HG03469 (cell line): ENCODE measurements at regions not wholly inside any gene's neighbourhood (a gene's known extent, or its start where the extent isn't known, plus 50 kb on each side); places are given as distances from the start of the nearest gene placed in this dataset.
"Not testable (repeated sequence)": the region's sequence is repeated elsewhere in the genome, so short reads cannot be mapped to it uniquely, and the experiment has no call there.

Experiments
- ATAC-seq: cut with Tn5 transposase; IDR thresholded peaks from one replicate; pipeline ENCODE4 v1.9.1; 2021; ENCODE audit warnings: mild to moderate bottlenecking, moderate library complexity, moderate number of reproducible peaks; ENCODE audit not compliant: unreplicated experiment

DNA sequence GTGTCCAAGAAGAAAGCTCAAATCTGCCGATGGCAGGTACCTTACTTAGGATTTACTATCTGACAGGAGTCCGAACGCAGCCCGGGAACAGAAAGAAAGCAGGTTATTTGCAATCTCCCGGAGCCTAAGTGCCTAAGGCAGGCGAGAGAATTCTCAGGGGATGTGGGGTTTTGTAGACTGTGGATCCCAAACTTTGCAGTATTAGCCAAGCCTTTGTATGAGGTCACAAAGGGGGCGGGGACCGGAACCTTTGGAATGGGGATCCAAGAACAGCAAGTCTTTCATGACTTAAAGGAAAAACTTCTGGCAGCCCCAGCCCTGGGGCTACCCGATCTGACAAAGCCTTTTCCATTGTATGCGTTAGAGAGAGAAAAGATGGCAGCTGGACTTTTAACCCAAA lies 80.6 kb upstream of the RUBCNL start:
- not testable (repeated sequence) for ATAC-seq

- not testable (repeated sequence) for ATAC-seq
Observed at GRCh38 chr13:46466074-46466473, 79.0 kb upstream of the RUBCNL start.

- ATAC-seq: no peak
Observed at GRCh38 chr13:46463719-46464118, 76.7 kb upstream of the RUBCNL start.

DNA sequence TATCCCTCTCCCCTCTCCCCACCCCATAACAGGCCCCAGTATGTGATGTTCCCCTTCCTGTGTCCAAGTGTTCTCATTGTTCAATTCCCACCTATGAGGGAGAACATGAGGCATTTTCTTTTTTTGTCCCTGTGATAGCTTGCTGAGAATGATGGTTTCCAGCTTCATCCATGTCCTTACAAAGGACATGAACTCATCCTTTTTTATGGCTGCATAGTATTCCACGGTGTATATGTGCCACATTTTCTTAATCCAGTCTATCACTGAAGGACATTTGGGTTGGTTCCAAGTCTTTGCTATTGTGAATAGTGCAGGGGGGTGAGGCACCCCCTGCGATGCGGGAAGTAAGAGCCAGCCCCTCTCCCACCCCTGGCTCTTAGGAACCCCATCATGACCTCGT lies 73.2 kb upstream of the RUBCNL start:
- not testable (repeated sequence) for ATAC-seq

- ATAC-seq: not testable (repeated sequence)
Observed at GRCh38 chr13:46457255-46457654, 70.2 kb upstream of the RUBCNL start.

GRCh38 chr13:46455924-46456323 lies 68.9 kb upstream of the RUBCNL start:
- ATAC-seq: peak; percentile 93

DNA sequence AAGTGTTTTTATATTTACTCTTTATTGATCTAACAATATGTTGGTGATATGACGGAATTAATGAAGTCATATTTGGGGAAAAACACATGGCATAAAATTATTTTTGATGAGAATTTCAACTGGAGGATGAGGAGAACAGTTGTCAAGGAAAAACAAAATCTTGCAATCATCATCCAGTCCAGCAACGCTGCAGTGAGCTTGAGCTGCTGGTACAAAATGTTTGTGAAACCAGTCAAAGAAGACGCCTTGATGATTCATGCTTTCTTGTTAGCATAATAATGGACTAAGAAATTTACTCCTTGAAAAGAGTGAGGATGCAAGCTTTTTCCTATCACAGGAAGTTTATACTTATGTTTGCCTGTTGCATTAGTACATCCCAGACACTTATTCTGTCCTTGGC lies 64.1 kb upstream of the RUBCNL start:
- ATAC-seq: not testable (repeated sequence)

DNA sequence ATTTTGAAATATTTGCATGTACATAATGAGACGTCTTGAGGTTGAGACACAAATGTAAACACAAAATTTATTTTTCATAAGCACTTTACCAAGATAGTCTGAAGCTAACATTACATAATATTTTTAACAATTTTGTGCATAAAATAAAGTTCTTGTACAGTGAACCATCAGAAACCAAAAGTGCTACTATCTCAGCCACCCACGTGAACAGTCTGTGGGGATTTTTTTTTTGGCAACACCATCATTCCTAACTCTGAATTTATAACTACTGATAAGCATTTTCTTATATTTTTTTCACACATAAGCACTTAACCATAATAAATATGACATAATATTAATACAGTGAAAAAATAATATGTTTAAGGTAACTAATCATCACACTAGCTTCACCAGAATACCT lies 62.9 kb upstream of the RUBCNL start:
- not testable (repeated sequence) for ATAC-seq

DNA sequence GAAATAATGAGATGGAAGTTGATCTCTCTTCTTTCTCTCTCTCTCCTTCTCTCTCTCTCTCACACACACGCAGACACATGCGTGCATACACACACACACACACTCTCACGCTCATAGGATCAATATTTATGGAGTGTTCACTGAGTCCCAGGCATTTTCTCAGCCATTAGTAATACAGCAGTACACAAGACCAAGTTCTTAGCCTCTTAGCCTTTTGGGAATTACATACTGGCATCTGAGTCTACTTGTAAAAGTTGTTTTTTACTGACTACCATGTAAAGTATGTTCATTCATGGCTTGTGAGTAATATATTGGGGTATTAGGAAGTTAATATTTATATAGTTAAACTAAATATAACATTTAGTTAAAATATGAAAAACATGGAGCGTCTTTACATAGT lies 61.1 kb upstream of the RUBCNL start:
- not testable (repeated sequence) for ATAC-seq

GRCh38 chr13:46437808-46438404 lies 50.9 kb upstream of the RUBCNL start:
- ATAC-seq: not testable (repeated sequence)
